Panc1 (cell line): ENCODE measurements at regions not wholly inside any gene's neighbourhood (a gene's known extent, or its start where the extent isn't known, plus 50 kb on each side); places are given as distances from the start of the nearest gene placed in this dataset.

Experiments used
- ATAC-seq: fragments of 200-7000 bp; cut with Tn5 transposase; 2 replicates; pipeline ENCODE4 v1.9.1; 2020; ENCODE audit warnings: mild to moderate bottlenecking, moderate library complexity
- BruUV-seq: library from RNA; stranded (reverse); fragments of 400-500 nt; replicated peaks from 2 replicates; lab custom pipeline; 2021; lab: Mats Ljungman, UMichigan
- CTCF ChIA-PET: fragments of 300-600 bp; sonication (Branson Sonifier 250); formaldehyde crosslinking; loops from one replicate; lab custom pipeline; 2022; ENCODE audit warnings: antibody characterized with exemption; lab: Charles Lee
- POLR2A ChIA-PET: fragments of 300-600 bp; sonication (Branson Sonifier 250); formaldehyde crosslinking; loops from one replicate; lab custom pipeline; 2022; ENCODE audit warnings: antibody characterized with exemption; lab: Charles Lee
- DNase-seq: peaks from one replicate; pipeline ENCODE4 v3.0.0-alpha.2; 2010; ENCODE audit warnings: low read depth, low spot score
- H3K27ac ChIP-seq: 2 replicates; pipeline ENCODE4 v1.5.1; 2011; ENCODE audit warnings: mild to moderate bottlenecking, low read length, inconsistent platforms
- H3K27me3 ChIP-seq: fragments of 200-500 bp; sonication (Bioruptor generic); 2 replicates; pipeline ENCODE4 v1.6.0; 2014; ENCODE audit warnings: low read length, inconsistent platforms; ENCODE audit not compliant: control insufficient read depth, insufficient read depth
- H3K36me3 ChIP-seq: fragments of 200-500 bp; sonication (Bioruptor generic); 2 replicates; pipeline ENCODE4 v1.5.1; 2014; ENCODE audit warnings: inconsistent platforms, mild to moderate bottlenecking, low read length, moderate library complexity; ENCODE audit not compliant: control insufficient read depth, insufficient read depth
- H3K4me1 ChIP-seq: 2 replicates; pipeline ENCODE4 v1.5.1; 2011; ENCODE audit warnings: inconsistent platforms, mild to moderate bottlenecking, low read length, moderate library complexity; ENCODE audit not compliant: control insufficient read depth, insufficient read depth
- H3K4me3 ChIP-seq, 2 experiments: 2 replicates each; pipeline ENCODE4 v1.5.1; 2011 to 2012; ENCODE audit warnings: low read depth in 2 of 2, low read length in 2 of 2, mild to moderate bottlenecking in 2 of 2, inconsistent platforms in 1 of 2, moderate library complexity in 1 of 2
- H3K9me3 ChIP-seq: fragments of 200-500 bp; sonication (Bioruptor generic); 2 replicates; pipeline ENCODE4 v1.5.1; 2014; ENCODE audit warnings: low read depth, mild to moderate bottlenecking, inconsistent platforms, low read length, moderate library complexity; ENCODE audit not compliant: control insufficient read depth, insufficient read depth
- POLR2AphosphoS5 ChIP-seq: IDR thresholded peaks from 2 replicates; pipeline ENCODE4 v1.6.1; 2012; ENCODE audit warnings: mild to moderate bottlenecking, low read depth, low read length, moderate library complexity
- SIN3A ChIP-seq: IDR thresholded peaks from 2 replicates; pipeline ENCODE4 v1.6.1; 2012; ENCODE audit warnings: low read depth, mild to moderate bottlenecking, low read length, moderate library complexity, borderline replicate concordance; ENCODE audit not compliant: insufficient read depth
- TCF7L2 ChIP-seq: IDR thresholded peaks from 2 replicates; pipeline ENCODE4 v1.6.1; 2011; ENCODE audit warnings: mild to moderate bottlenecking, low read depth, low read length, inconsistent platforms
- in situ Hi-C: cut with HindIII; loops from 2 replicates; pipeline ENCODE4 v1.10.0; 2016; ENCODE audit warnings: low sequenced_read_pairs, low pct_unique_long_range_greater_than_20kb
- intact Hi-C: fragments of 100-400 bp; cut with micrococcal nuclease; formaldehyde crosslinking; loops from one replicate; pipeline ENCODE4 v1.10.0; 2022; ENCODE audit not compliant: unreplicated experiment
- TF ChIP-seq, protein P1 (sequence below): fragments of 450-650 bp; IDR thresholded peaks from 2 replicates; pipeline ENCODE4 v1.5.1; 2017; ENCODE audit warnings: mild to moderate bottlenecking
- TF ChIP-seq, protein P2 (sequence below), 2 experiments: IDR thresholded peaks; 2 replicates each; pipeline ENCODE4 v1.6.1; 2011 to 2012; ENCODE audit warnings: low read depth in 2 of 2, control low read depth in 1 of 2, low read length in 1 of 2, mild to moderate bottlenecking in 1 of 2, moderate library complexity in 1 of 2; ENCODE audit not compliant: insufficient read depth in 1 of 2

DNA sequence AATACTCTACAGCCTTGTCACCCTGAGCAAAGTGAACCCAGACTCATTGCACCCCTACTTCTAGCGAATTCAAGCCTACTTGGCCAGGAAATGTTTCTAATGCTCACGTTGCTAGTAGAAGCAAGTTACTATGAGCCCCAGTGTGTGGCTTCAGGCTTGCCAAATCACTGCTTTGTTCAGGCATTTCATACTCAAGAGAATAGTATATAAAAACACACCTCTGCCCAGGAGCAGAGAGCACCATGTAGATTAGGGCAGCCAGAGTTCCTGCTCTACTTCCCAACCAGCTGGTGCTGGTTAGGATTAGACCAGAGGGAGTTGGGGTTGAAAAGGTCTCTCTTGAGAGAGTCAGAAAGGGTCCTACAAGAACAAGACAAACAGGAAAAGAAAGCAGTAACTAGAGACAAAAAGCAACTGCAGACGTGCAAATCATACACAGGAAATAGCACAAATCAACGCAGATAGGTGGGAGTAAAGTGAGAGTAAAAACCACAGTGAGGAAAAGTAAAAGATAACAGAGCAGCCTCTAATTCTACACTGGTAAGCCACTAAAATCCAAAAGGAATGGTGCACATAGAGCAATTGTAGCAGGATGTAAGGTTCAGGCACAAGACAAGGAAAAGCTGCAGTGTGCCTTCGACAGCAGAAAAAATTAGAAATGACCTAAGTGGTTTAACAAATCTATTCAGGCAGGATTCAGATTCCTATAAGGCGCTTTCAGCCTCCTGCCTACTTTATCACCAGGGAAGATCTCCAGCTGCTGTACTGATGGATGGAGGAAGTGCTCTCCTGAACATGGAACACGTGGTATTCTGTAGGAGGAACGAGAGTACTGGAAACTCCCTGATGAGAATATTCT lies 49.6 kb upstream of the KIF2A start:
- BruUV-seq = no TSS peak
- TF ChIP-seq, protein P1, sequence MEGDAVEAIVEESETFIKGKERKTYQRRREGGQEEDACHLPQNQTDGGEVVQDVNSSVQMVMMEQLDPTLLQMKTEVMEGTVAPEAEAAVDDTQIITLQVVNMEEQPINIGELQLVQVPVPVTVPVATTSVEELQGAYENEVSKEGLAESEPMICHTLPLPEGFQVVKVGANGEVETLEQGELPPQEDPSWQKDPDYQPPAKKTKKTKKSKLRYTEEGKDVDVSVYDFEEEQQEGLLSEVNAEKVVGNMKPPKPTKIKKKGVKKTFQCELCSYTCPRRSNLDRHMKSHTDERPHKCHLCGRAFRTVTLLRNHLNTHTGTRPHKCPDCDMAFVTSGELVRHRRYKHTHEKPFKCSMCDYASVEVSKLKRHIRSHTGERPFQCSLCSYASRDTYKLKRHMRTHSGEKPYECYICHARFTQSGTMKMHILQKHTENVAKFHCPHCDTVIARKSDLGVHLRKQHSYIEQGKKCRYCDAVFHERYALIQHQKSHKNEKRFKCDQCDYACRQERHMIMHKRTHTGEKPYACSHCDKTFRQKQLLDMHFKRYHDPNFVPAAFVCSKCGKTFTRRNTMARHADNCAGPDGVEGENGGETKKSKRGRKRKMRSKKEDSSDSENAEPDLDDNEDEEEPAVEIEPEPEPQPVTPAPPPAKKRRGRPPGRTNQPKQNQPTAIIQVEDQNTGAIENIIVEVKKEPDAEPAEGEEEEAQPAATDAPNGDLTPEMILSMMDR = no peak
- TF ChIP-seq POLR2AphosphoS5 (no peak), SIN3A (no peak), TCF7L2 (no peak)
- TF ChIP-seq, protein P2, sequence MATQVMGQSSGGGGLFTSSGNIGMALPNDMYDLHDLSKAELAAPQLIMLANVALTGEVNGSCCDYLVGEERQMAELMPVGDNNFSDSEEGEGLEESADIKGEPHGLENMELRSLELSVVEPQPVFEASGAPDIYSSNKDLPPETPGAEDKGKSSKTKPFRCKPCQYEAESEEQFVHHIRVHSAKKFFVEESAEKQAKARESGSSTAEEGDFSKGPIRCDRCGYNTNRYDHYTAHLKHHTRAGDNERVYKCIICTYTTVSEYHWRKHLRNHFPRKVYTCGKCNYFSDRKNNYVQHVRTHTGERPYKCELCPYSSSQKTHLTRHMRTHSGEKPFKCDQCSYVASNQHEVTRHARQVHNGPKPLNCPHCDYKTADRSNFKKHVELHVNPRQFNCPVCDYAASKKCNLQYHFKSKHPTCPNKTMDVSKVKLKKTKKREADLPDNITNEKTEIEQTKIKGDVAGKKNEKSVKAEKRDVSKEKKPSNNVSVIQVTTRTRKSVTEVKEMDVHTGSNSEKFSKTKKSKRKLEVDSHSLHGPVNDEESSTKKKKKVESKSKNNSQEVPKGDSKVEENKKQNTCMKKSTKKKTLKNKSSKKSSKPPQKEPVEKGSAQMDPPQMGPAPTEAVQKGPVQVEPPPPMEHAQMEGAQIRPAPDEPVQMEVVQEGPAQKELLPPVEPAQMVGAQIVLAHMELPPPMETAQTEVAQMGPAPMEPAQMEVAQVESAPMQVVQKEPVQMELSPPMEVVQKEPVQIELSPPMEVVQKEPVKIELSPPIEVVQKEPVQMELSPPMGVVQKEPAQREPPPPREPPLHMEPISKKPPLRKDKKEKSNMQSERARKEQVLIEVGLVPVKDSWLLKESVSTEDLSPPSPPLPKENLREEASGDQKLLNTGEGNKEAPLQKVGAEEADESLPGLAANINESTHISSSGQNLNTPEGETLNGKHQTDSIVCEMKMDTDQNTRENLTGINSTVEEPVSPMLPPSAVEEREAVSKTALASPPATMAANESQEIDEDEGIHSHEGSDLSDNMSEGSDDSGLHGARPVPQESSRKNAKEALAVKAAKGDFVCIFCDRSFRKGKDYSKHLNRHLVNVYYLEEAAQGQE (IDR thresholded peaks at IDR 0.05; ENCODE audit: insufficient read depth in 1 of 2, low read depth in 2 of 2, low read length in 1 of 2) = no peak
- Histone ChIP-seq H3K27ac (no peak overlapping the region), H3K27me3 (peaks cover 4% of the 10 kb centered on the region; the same call in 1 of the 2 replicates), H3K9me3 (no peaks in the 10 kb centered on the region), H3K4me3 (no peak overlapping the region), H3K4me1 (no peaks in the 10 kb centered on the region), H3K36me3 (no peaks in the 10 kb centered on the region)
- ATAC-seq (no peak), DNase-seq (no peak)
- ChIA-PET POLR2A (no interaction called here), CTCF (no interaction called here)
- in situ Hi-C loops (no loop called here), intact Hi-C loops (no loop called here)
